ENCODE measurements at regions not wholly inside any gene's neighbourhood (a gene's known extent, or its start where the extent isn't known, plus 50 kb on each side); places are given as distances from the start of the nearest gene placed in this dataset.
"Not testable (repeated sequence)": the region's sequence is repeated elsewhere in the genome, so short reads cannot be mapped to it uniquely, and the experiment has no call there.

GRCh38 chr17:54353789-54354525 is 531.2 kb downstream of the KIF2B start:
- Histone ChIP-seq H3K4me3 (ENCODE audit: low read depth in 1 of 3, low read length in 3 of 3) (no peak overlapping the region), H3K9me3 (ENCODE audit: control insufficient read depth in 4 of 4, low read length in 3 of 4) (peaks cover 0 to 2% (median 0%) of the 10 kb centered on the region in 4 donors), H3K9ac (ENCODE audit: low read depth in 1 of 2, low read length in 2 of 2) (no peak overlapping the region), H3K36me3 (ENCODE audit: control insufficient read depth in 4 of 4, insufficient read depth in 3 of 4, low read depth in 1 of 4, low read length in 3 of 4) (no peaks in the 10 kb centered on the region), H3K27ac (ENCODE audit: low read depth in 1 of 2, low read length in 2 of 2) (no peak overlapping the region), H3K27me3 (ENCODE audit: control insufficient read depth in 4 of 4, insufficient read depth in 4 of 4, low read length in 3 of 4) (no peaks in the 10 kb centered on the region), H3K4me1 (ENCODE audit: control insufficient read depth in 4 of 4, insufficient read depth in 4 of 4, low read length in 3 of 4) (no peaks in the 10 kb centered on the region)
- WGBS = 77% methylated on average over 11 of the region's 11 CpGs
- DNase-seq (ENCODE audit: low spot score) = no peak
- TF ChIP-seq JUND (IDR thresholded peaks at IDR 0.05) (no peak), FOXA1 (IDR thresholded peaks at IDR 0.05) (no peak), YY1 (IDR thresholded peaks at IDR 0.05) (no peak), CTCF (IDR thresholded peaks at IDR 0.05; ENCODE audit: low read depth, low read length, missing input control) (no peak), HNF4G (IDR thresholded peaks at IDR 0.05) (no peak), SP1 (IDR thresholded peaks at IDR 0.05) (no peak), MAX (IDR thresholded peaks at IDR 0.05) (no peak), RXRA (IDR thresholded peaks at IDR 0.05) (no peak), RAD21 (IDR thresholded peaks at IDR 0.05) (no peak), ATF3 (IDR thresholded peaks at IDR 0.05) (no peak), FOXA2 (IDR thresholded peaks at IDR 0.05) (no peak), ZBTB33 (IDR thresholded peaks at IDR 0.05) (no peak), TAF1 (conservative IDR thresholded peaks at IDR 0.05) (no peak)

GRCh38 chr17:54361073-54361472 is 538.3 kb downstream of the KIF2B start:
- H3K4me1 ChIP-seq (ENCODE audit: control insufficient read depth in 4 of 4, insufficient read depth in 4 of 4, low read length in 3 of 4); H3K9ac ChIP-seq (ENCODE audit: low read depth in 1 of 2, low read length in 2 of 2); H3K9me3 ChIP-seq (ENCODE audit: control insufficient read depth in 4 of 4, low read length in 3 of 4); H3K36me3 ChIP-seq (ENCODE audit: control insufficient read depth in 4 of 4, insufficient read depth in 3 of 4, low read depth in 1 of 4, low read length in 3 of 4); DNase-seq (ENCODE audit: low spot score); H3K27ac ChIP-seq (ENCODE audit: low read depth in 1 of 2, low read length in 2 of 2); H3K4me3 ChIP-seq (ENCODE audit: low read depth in 1 of 3, low read length in 3 of 3); H3K27me3 ChIP-seq (ENCODE audit: control insufficient read depth in 4 of 4, insufficient read depth in 4 of 4, low read length in 3 of 4): not testable (repeated sequence)
- WGBS = 74% methylated on average over 4 of the region's 4 CpGs

- Histone ChIP-seq H3K27ac (ENCODE audit: low read depth in 1 of 2, low read length in 2 of 2) (no peak overlapping the region), H3K36me3 (ENCODE audit: control insufficient read depth in 4 of 4, insufficient read depth in 3 of 4, low read depth in 1 of 4, low read length in 3 of 4) (no peaks in the 10 kb centered on the region), H3K9ac (ENCODE audit: low read depth in 1 of 2, low read length in 2 of 2) (no peak overlapping the region), H3K4me3 (ENCODE audit: low read depth in 1 of 3, low read length in 3 of 3) (no peak overlapping the region), H3K9me3 (ENCODE audit: control insufficient read depth in 4 of 4, low read length in 3 of 4) (peaks cover 0 to 2% (median 0%) of the 10 kb centered on the region in 4 donors), H3K4me1 (ENCODE audit: control insufficient read depth in 4 of 4, insufficient read depth in 4 of 4, low read length in 3 of 4) (no peaks in the 10 kb centered on the region), H3K27me3 (ENCODE audit: control insufficient read depth in 4 of 4, insufficient read depth in 4 of 4, low read length in 3 of 4) (no peaks in the 10 kb centered on the region)
- no peak for DNase-seq (ENCODE audit: low spot score)
- TF ChIP-seq FOXA2 (IDR thresholded peaks at IDR 0.05) (no peak), SP1 (IDR thresholded peaks at IDR 0.05) (no peak), TAF1 (conservative IDR thresholded peaks at IDR 0.05) (no peak), FOXA1 (IDR thresholded peaks at IDR 0.05) (no peak), RAD21 (IDR thresholded peaks at IDR 0.05) (no peak), JUND (IDR thresholded peaks at IDR 0.05) (no peak), CTCF (IDR thresholded peaks at IDR 0.05; ENCODE audit: low read depth, low read length, missing input control) (no peak), ATF3 (IDR thresholded peaks at IDR 0.05) (no peak), REST (IDR thresholded peaks at IDR 0.05) (no peak), HNF4G (IDR thresholded peaks at IDR 0.05) (no peak), EGR1 (IDR thresholded peaks at IDR 0.05; ENCODE audit: low read depth in 2 of 2) (no peak), HNF4A (conservative IDR thresholded peaks at IDR 0.05) (no peak), YY1 (IDR thresholded peaks at IDR 0.05) (no peak)
These were observed 531.7 kb upstream of the TOM1L1 start for GRCh38 chr17:54368906-54369305.

Measured in liver (tissue), 8 donors.